Esophagus mucosa (tissue), 1 donor: ENCODE measurements at regions not wholly inside any gene's neighbourhood (a gene's known extent, or its start where the extent isn't known, plus 50 kb on each side); places are given as distances from the start of the nearest gene placed in this dataset.
A peak's percentile ranks its signal among the peaks of the same experiment; 100 is the strongest.

ENCODE experiments used
- ATAC-seq: fragments of 200-7000 bp; cut with Tn5 transposase; one replicate; pipeline ENCODE4 v1.9.1; 2020
- donor health status: DM: yes; HTN: yes; CAD: no.

- no peak for ATAC-seq
These were observed 62.9 kb upstream of the TULP4 start for GRCh38 chr6:158249340-158249836.

DNA sequence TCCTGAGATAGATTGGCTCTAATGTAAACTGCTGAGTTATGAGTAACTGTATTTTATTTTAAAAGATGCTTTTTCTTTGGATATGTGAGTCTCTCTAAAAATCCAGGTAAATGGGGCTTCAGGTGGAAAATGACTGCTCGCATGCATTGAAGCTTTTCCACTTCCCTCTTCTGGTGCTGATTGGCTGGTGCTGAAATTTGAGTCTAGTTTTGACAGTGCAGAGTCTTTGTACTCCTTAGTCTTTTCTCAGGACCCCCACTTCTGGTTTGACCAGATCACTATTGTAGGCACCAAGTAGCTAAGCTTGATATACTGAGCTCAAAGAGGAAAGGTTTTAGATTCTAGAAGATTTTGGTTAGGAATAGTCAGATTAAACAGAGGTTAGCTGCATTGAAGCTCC is 60.7 kb upstream of the TULP4 start:
- ATAC-seq = no peak

- no peak for ATAC-seq
These were observed 59.0 kb upstream of the TULP4 start for GRCh38 chr6:158253248-158253647.

DNA sequence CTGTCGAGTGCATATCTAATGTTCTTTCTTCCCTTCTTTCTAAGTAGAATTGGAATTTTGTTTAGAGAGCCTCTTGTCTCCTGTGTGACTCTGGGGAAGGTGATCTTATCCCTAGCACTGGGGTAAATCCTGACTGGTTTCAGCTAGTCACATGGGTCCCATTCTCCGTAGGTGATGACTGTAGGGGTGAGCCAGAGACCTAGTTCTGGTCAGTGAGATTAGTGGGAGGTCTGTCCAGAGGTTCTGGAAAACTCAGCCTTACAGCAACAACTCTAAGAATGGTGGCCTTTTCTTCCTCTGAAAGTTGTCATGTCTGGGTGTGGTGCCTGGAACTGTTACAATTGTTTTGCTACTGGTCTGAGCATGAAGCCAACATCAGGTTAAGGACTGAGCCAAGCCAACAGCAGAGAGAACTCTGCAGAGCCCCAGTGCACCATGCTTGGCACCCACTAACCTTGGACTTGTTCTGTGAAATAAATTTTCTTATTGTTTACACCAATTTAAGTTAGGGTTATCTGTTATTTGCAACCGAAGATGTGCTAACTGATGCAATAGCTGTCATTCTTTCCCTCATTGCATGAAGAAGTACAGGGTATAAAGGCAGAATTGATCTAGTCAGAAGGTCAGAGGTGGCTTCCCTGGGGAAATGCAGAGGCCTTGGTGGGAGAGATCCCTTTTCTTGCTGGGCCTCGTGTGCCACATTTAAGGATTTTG is 56.8 kb upstream of the TULP4 start:
- ATAC-seq = peak; percentile 49

- no peak for ATAC-seq
These were observed 56.2 kb upstream of the TULP4 start for GRCh38 chr6:158255989-158256601.

- ATAC-seq = no peak
These were observed 55.4 kb upstream of the TULP4 start for GRCh38 chr6:158256746-158257424.

- no peak for ATAC-seq
These were observed 54.9 kb upstream of the TULP4 start for GRCh38 chr6:158257425-158257759.

DNA sequence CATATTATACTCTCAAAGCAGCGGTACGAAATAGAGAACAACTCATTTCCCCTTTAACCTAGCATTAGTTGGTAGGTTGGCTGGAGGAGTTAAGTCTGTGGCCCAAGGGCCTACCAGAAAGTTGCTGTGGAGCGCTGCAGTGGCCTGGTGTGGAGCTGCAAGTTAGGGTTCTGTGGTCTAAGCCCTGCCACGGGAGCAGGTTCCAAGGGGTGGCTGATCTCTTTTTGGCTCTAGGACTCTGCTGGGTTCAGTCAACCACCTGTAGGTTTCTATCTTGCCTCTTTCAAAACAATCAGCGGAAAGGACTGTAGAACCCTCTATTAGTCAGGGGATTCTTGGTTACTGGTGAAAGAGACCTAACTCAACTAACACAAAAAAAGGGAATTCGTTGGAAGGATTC is 54.5 kb upstream of the TULP4 start:
- ATAC-seq = no peak

DNA sequence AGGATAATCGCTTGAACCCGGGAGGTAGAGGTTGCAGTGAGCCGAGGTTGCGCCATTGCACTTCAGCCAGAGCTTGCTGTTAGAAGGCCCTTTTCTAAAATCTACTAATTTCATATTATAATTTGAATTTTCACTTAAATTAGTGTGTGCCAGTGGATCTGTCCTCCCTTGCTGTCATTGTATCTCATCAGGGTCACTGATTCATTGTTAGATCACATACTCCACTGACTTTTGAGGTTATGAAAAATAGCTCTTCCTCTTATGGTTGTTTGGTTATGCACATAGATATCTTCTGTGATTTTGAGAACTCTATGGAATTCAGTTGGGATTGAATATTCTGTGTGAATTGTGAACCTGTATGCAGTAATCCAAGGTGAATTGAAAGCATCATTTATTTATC is 53.1 kb upstream of the TULP4 start:
- no peak for ATAC-seq

- no peak for ATAC-seq
These were observed 52.4 kb upstream of the TULP4 start for GRCh38 chr6:158259845-158260244.

DNA sequence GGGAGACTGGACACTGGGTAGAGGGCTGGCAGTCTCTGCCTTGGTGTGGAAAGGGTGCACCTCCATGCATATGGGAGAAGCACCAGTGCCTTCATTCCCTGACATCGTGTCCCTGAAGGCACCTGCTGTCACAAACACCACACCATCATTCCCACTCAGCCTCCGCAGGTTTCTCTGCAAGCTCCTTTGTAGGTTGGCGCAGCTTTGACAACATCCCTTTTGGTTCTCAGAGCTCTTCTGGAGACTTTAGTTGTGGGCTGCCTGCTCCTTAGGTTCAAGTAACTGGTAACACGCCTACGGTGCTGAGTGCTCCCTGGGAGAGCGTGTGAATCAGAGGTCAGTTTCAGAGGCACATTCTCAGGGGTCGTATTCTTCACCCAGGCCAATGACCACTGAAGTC is 50.2 kb upstream of the TULP4 start:
- ATAC-seq = no peak
